GM23248 (cell line): ENCODE measurements at regions not wholly inside any gene's neighbourhood (a gene's known extent, or its start where the extent isn't known, plus 50 kb on each side); places are given as distances from the start of the nearest gene placed in this dataset.

ENCODE experiments used
- DNase-seq: peaks from one replicate; pipeline ENCODE4 v3.0.0-alpha.2; 2015
- H2AFZ ChIP-seq: fragments of 200-600 bp; sonication (generic); 2 replicates; pipeline ENCODE4 v1.6.1; 2016; ENCODE audit warnings: antibody characterized with exemption
- H3F3A ChIP-seq: fragments of 200-600 bp; sonication (generic); 2 replicates; pipeline ENCODE4 v1.6.1; 2016; ENCODE audit warnings: mild to moderate bottlenecking, antibody characterized with exemption, mixed run types; ENCODE audit not compliant: insufficient read depth
- H3K27ac ChIP-seq: fragments of 200-600 bp; sonication (generic); 2 replicates; pipeline ENCODE4 v1.5.1; 2016; ENCODE audit warnings: mild to moderate bottlenecking
- H3K27me3 ChIP-seq: fragments of 200-600 bp; sonication (generic); replicated peaks from 2 replicates; pipeline ENCODE4 v1.6.1; 2016; ENCODE audit warnings: mild to moderate bottlenecking; ENCODE audit not compliant: insufficient read depth
- H3K36me3 ChIP-seq: fragments of 200-600 bp; sonication (generic); 2 replicates; pipeline ENCODE4 v1.6.1; 2016; ENCODE audit warnings: low read depth, mild to moderate bottlenecking
- H3K4me1 ChIP-seq: fragments of 200-600 bp; sonication (generic); 2 replicates; pipeline ENCODE4 v1.6.1; 2016; ENCODE audit warnings: mild to moderate bottlenecking; ENCODE audit not compliant: insufficient read depth
- H3K4me2 ChIP-seq: fragments of 200-600 bp; sonication (generic); one replicate; pipeline ENCODE4 v1.6.1; 2016; ENCODE audit warnings: mild to moderate bottlenecking; ENCODE audit not compliant: unreplicated experiment
- H3K4me3 ChIP-seq: fragments of 200-600 bp; sonication (generic); 2 replicates; pipeline ENCODE4 v1.5.1; 2016; ENCODE audit warnings: mild to moderate bottlenecking
- H3K79me2 ChIP-seq: fragments of 200-600 bp; sonication (generic); 2 replicates; pipeline ENCODE4 v1.6.1; 2016; ENCODE audit warnings: mild to moderate bottlenecking; ENCODE audit not compliant: insufficient read depth
- H3K9ac ChIP-seq: fragments of 200-600 bp; sonication (generic); 2 replicates; pipeline ENCODE4 v1.6.1; 2016; ENCODE audit warnings: mild to moderate bottlenecking
- H3K9me2 ChIP-seq: fragments of 200-600 bp; sonication (generic); 2 replicates; pipeline ENCODE4 v1.6.1; 2016; ENCODE audit warnings: mixed run types, mild to moderate bottlenecking, moderate library complexity; ENCODE audit not compliant: insufficient read depth
- H3K9me3 ChIP-seq: fragments of 200-600 bp; sonication (generic); one replicate; pipeline ENCODE4 v1.6.1; 2017; ENCODE audit warnings: low read depth
- H4K20me1 ChIP-seq: fragments of 200-600 bp; sonication (generic); 2 replicates; pipeline ENCODE4 v1.6.0; 2016; ENCODE audit not compliant: insufficient read depth
- EZH2 ChIP-seq: fragments of 200-600 bp; sonication (generic); IDR thresholded peaks from 2 replicates; pipeline ENCODE4 v1.6.1; 2018; ENCODE audit warnings: antibody characterized with exemption, mild to moderate bottlenecking; ENCODE audit not compliant: insufficient read depth, poor library complexity, severe bottlenecking
- EZH2phosphoT487 ChIP-seq: fragments of 200-600 bp; sonication (generic); IDR thresholded peaks from 2 replicates; pipeline ENCODE4 v1.6.1; 2018; ENCODE audit warnings: antibody characterized with exemption, moderate library complexity, mild to moderate bottlenecking, low read depth; ENCODE audit not compliant: insufficient read depth
- WGBS, 2 experiments: methylation state at CpG; one replicate each; pipeline ENCODE4 v1.1.6; 2015 to 2017; ENCODE audit warnings: low lambda C conversion rate in 2 of 2, low coverage in 1 of 2; ENCODE audit errors: missing lambda C conversion rate in 2 of 2; 5-methylcytosine and 5-hydroxymethylcytosine counted together
- in situ Hi-C: fragments of 300-500 bp; cut with MboI; formaldehyde crosslinking; loops from 2 replicates; pipeline ENCODE4 v1.15.0; 2020

DNA sequence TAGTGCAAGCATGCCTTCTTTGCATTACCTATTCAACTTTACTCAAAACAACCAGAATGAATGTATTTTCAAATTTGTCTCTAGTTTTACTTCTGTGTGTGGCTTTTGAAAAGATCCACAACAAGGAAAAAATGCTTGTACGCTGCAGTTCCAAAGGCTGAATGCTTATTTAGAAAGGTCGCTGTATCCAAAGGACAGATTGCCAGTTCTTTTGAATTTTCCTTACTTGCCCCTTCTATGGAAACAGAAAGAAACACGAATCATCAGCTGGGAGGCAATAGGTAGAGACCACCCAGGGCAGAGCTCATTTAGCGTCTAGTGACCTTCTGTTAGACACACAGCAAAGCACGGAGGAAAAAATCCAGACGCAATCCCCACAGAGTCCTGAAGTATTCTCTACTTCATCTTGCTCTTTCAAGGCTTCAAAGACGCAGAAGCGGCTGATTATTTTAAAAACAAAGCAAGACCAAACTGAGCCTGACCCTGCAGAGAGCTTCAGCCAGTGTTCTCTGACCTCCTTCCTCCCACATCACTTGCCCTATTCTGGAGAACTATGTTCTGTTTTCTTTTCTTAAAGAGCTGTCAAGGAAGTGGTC is 674.6 kb upstream of the SGCG start:
- no peaks in the 10 kb centered on the region for H4K20me1 ChIP-seq
- 43 to 47% methylated on average over 8 of the region's 8 CpGs for WGBS, 2 experiments
- H3K4me1 ChIP-seq = no peaks in the 10 kb centered on the region
- no peak overlapping the region for H3K27ac ChIP-seq
- H3K9me3 ChIP-seq = no peaks in the 10 kb centered on the region
- no peak overlapping the region for H3K4me2 ChIP-seq
- no peaks in the 10 kb centered on the region for H3K9me2 ChIP-seq
- DNase-seq = no peak
- TF ChIP-seq EZH2 = no peak
- TF ChIP-seq EZH2phosphoT487 = no peak
- H2AFZ ChIP-seq = no peak overlapping the region
- no peak overlapping the region for H3K4me3 ChIP-seq
- no peaks in the 10 kb centered on the region for H3F3A ChIP-seq
- in situ Hi-C loops = no loop called here
- H3K27me3 ChIP-seq = no peaks in the 10 kb centered on the region
- no peaks in the 10 kb centered on the region for H3K79me2 ChIP-seq
- H3K36me3 ChIP-seq = no peaks in the 10 kb centered on the region
- H3K9ac ChIP-seq = no peak overlapping the region

DNA sequence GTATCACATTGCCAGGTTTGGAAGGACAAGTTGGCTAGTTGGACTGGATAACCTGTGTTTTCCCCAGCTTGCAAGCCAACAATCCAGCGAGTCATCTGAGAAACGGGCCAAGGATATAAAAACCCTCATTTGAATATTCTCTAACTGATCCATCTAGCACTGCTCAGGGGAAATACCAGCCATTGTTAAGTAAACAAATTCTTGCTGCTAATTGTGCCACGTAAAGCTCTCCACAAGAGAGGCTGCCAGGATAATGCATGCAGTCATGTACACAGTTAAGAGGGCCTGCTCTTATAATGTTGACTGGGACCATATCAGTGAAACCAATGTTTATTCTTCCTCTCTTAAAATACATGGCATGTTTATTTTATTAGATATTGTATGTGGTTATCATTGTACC is 663.2 kb upstream of the SGCG start:
- Histone ChIP-seq H3K27ac (no peak overlapping the region), H3F3A (no peaks in the 10 kb centered on the region), H3K9me3 (no peaks in the 10 kb centered on the region), H3K27me3 (no peaks in the 10 kb centered on the region), H3K79me2 (no peaks in the 10 kb centered on the region), H3K4me2 (no peak overlapping the region), H3K4me3 (no peak overlapping the region), H3K4me1 (no peaks in the 10 kb centered on the region), H3K9me2 (no peaks in the 10 kb centered on the region), H3K9ac (no peak overlapping the region), H2AFZ (no peak overlapping the region), H3K36me3 (no peaks in the 10 kb centered on the region), H4K20me1 (no peaks in the 10 kb centered on the region)
- in situ Hi-C loops = no loop called here
- TF ChIP-seq EZH2 = no peak
- TF ChIP-seq EZH2phosphoT487 = no peak
- DNase-seq = no peak
- WGBS, 2 experiments = 0 to 3% methylated on average over 3 of the region's 3 CpGs

DNA sequence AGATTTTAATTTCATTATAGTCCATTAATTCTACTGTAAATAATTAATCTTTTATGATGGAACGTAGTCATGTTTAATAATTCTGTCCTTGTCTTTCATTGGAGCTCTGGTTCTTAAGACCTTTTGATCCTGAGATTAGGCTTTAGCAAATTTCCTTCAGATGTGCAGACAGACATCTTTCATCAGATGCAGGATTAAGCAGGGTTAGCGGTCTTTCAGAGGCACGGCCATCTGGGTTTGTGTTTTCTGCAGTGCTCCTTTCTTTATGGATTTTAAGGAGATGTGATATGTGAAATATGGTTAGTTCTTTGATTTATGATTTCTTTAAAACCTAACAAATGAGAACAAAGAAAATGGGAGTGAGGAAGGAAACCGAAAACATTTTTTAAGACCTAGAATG is 643.9 kb upstream of the SGCG start:
- in situ Hi-C loops = no loop called here

DNA sequence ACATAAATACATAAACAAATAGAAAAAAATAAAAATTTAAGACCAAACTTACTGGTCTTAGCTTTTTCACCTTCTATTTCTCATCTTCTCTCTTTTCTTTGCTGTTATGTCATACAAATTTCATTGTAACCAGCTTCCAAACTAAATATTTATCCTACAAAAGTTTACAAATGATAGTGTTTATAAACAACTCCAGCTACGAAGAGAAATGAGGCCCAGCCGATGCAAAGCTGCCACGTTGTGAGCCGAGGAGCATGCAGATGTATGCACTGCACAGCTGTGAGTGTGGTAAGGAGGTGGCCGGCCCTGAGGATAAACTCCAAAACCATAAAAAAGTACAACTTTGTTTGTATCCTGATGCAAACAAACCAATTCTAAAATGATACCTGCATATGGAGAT is 642.4 kb upstream of the SGCG start:
- Histone ChIP-seq H3K9me2 (no peaks in the 10 kb centered on the region), H3K4me2 (no peak overlapping the region), H4K20me1 (no peaks in the 10 kb centered on the region), H3K9me3 (no peaks in the 10 kb centered on the region), H3K9ac (no peak overlapping the region), H3K4me3 (no peak overlapping the region), H3K27me3 (no peaks in the 10 kb centered on the region), H3K36me3 (no peaks in the 10 kb centered on the region), H3F3A (no peaks in the 10 kb centered on the region), H3K79me2 (no peaks in the 10 kb centered on the region), H3K27ac (no peak overlapping the region), H2AFZ (no peak overlapping the region), H3K4me1 (no peaks in the 10 kb centered on the region)
- in situ Hi-C loops = no loop called here
- no peak for DNase-seq
- TF ChIP-seq EZH2 (no peak), EZH2phosphoT487 (no peak)
- 51 to 64% methylated on average over 5 of the region's 5 CpGs for WGBS, 2 experiments

More for the DNA sequence above, 643.9 kb upstream of the SGCG start:
- no peaks in the 10 kb centered on the region for H3K4me1 ChIP-seq
- no peaks in the 10 kb centered on the region for H3F3A ChIP-seq
- TF ChIP-seq EZH2 (no peak), EZH2phosphoT487 (no peak)
- DNase-seq = no peak
- no peak overlapping the region for H3K4me3 ChIP-seq
- H4K20me1 ChIP-seq = no peaks in the 10 kb centered on the region
- no peak overlapping the region for H2AFZ ChIP-seq
- 29 to 34% methylated on average over 4 of the region's 4 CpGs for WGBS, 2 experiments
- no peaks in the 10 kb centered on the region for H3K27me3 ChIP-seq
- no peaks in the 10 kb centered on the region for H3K79me2 ChIP-seq
- H3K27ac ChIP-seq = no peak overlapping the region
- no peaks in the 10 kb centered on the region for H3K9me3 ChIP-seq
- H3K4me2 ChIP-seq = no peak overlapping the region
- H3K36me3 ChIP-seq = no peaks in the 10 kb centered on the region
- H3K9ac ChIP-seq = no peak overlapping the region
- H3K9me2 ChIP-seq = no peaks in the 10 kb centered on the region

DNA sequence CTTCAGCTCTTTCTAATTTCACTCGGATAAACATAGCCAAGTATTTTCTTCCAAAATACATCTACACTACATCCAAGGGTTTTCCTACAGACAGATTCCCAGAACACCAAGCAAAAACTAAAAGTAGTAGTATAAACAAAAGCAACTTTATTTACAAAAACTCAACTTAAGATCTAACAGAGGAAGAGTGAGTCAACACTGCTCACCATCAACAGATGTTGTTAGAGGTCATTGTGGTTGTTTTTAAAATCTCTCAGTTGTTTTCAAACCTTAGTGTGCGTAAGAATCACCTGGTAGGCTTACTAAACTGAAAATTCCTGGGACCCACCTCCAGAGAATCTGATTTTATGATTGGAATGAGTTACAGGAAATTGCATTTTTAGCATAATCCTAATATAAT is 631.7 kb upstream of the SGCG start:
- Histone ChIP-seq H3K4me1 (no peaks in the 10 kb centered on the region), H3K4me3 (no peak overlapping the region), H3K9ac (no peak overlapping the region), H2AFZ (no peak overlapping the region), H3K27ac (no peak overlapping the region), H3K9me3 (no peaks in the 10 kb centered on the region), H3K79me2 (no peaks in the 10 kb centered on the region), H3K9me2 (no peaks in the 10 kb centered on the region), H3F3A (no peaks in the 10 kb centered on the region), H3K36me3 (no peaks in the 10 kb centered on the region), H3K4me2 (no peak overlapping the region), H3K27me3 (no peaks in the 10 kb centered on the region), H4K20me1 (no peaks in the 10 kb centered on the region)
- WGBS, 2 experiments = 24 to 39% methylated on average over 2 of the region's 2 CpGs
- in situ Hi-C loops = no loop called here
- TF ChIP-seq EZH2phosphoT487 (no peak), EZH2 (no peak)
- no peak for DNase-seq
